ENCODE measurements at regions not wholly inside any gene's neighbourhood (a gene's known extent, or its start where the extent isn't known, plus 50 kb on each side); places are given as distances from the start of the nearest gene placed in this dataset.

- intact Hi-C loops (cut with micrococcal nuclease) = no loop called here
- Mint-ChIP-seq H3K4me1 (no peaks in the 10 kb centered on the region), H3K27ac (no peak overlapping the region), H3K4me3 (no peak overlapping the region), H3K27me3 (no peaks in the 10 kb centered on the region), H3K9me3 (ENCODE audit: insufficient read depth) (peaks cover 2% of the 10 kb centered on the region)
- Histone ChIP-seq H3K27me3 (replicated peaks in 1 of 4; ENCODE audit: control extremely low read depth in 1 of 4, control insufficient read depth in 3 of 4, insufficient read depth in 4 of 4, low read length in 3 of 4) (no peaks in the 10 kb centered on the region), H3K79me2 (ENCODE audit: control insufficient read depth, insufficient read depth, low read length) (no peaks in the 10 kb centered on the region), H3K36me3 (replicated peaks in 1 of 2; ENCODE audit: control extremely low read depth in 1 of 2, control insufficient read depth in 1 of 2, extremely low read depth in 1 of 2, insufficient read depth in 2 of 2, low read length in 1 of 2) (no peaks in the 10 kb centered on the region), H3K4me1 (ENCODE audit: control insufficient read depth in 2 of 2, insufficient read depth in 2 of 2, low read length in 2 of 2) (no peaks in the 10 kb centered on the region), H3K4me3 (ENCODE audit: control extremely low read depth in 1 of 5, extremely low read depth in 1 of 5, insufficient read depth in 1 of 5, low read depth in 2 of 5, low read length in 4 of 5) (no peak overlapping the region), H3K9me3 (ENCODE audit: control extremely low read depth in 1 of 3, control insufficient read depth in 2 of 3, insufficient read depth in 1 of 3, low read length in 2 of 3) (no peaks in the 10 kb centered on the region), H3K9ac (ENCODE audit: low read length) (no peak overlapping the region), H3K27ac (ENCODE audit: low read length in 2 of 2) (no peak overlapping the region), H3K4me2 (replicated peaks; ENCODE audit: low read depth, low read length, poor library complexity, severe bottlenecking) (no peak overlapping the region), H2AFZ (ENCODE audit: insufficient read depth, low read depth, low read length, poor library complexity, severe bottlenecking) (no peak overlapping the region), H4K20me1 (ENCODE audit: control insufficient read depth, insufficient read depth, low read length, poor library complexity, severe bottlenecking) (no peaks in the 10 kb centered on the region)
- 100% methylated on average over 2 of the region's 4 CpGs for WGBS (ENCODE audit: insufficient coverage)
- ATAC-seq (ENCODE audit: low read depth) (no peak), DNase-seq (no peak)
- POLR2A ChIA-PET = no interaction called here
- CTCF ChIA-PET = no interaction called here
- TF ChIP-seq EZH2 (IDR thresholded peaks at IDR 0.05; ENCODE audit: borderline replicate concordance, insufficient read depth, low read depth, low read length, poor library complexity, severe bottlenecking) (no peak), CTCF (IDR thresholded peaks at IDR 0.05) (no peak)
Measured at GRCh38 chr14:27427796-27428195, 830.0 kb upstream of the NOVA1 start.

GRCh38 chr14:27435923-27436670, 838.3 kb upstream of the NOVA1 start:
- peaks cover 0 to 4% (median 0%) of the 10 kb centered on the region in 3 donors for H3K9me3 ChIP-seq (ENCODE audit: control extremely low read depth in 1 of 3, control insufficient read depth in 2 of 3, insufficient read depth in 1 of 3, low read length in 2 of 3)
- H3K9me3 Mint-ChIP-seq (ENCODE audit: insufficient read depth) = peaks cover 3% of the 10 kb centered on the region
- CTCF ChIA-PET = no interaction called here

More at GRCh38 chr14:27435923-27436670, 838.3 kb upstream of the NOVA1 start:
- H3K9ac ChIP-seq (ENCODE audit: low read length) = no peak overlapping the region
- Mint-ChIP-seq H3K4me1 (no peaks in the 10 kb centered on the region), H3K27me3 (no peaks in the 10 kb centered on the region), H3K4me3 (no peak overlapping the region), H3K27ac (no peak overlapping the region)
- ATAC-seq (ENCODE audit: low read depth) (no peak), DNase-seq (no peak)
- no peak overlapping the region for H3K4me2 ChIP-seq (replicated peaks; ENCODE audit: low read depth, low read length, poor library complexity, severe bottlenecking)
- TF ChIP-seq EZH2 (IDR thresholded peaks at IDR 0.05; ENCODE audit: borderline replicate concordance, insufficient read depth, low read depth, low read length, poor library complexity, severe bottlenecking) = no peak
- no peak for TF ChIP-seq CTCF (IDR thresholded peaks at IDR 0.05)
- no peaks in the 10 kb centered on the region for H3K79me2 ChIP-seq (ENCODE audit: control insufficient read depth, insufficient read depth, low read length)
- no peak overlapping the region for H3K4me3 ChIP-seq (ENCODE audit: control extremely low read depth in 1 of 5, extremely low read depth in 1 of 5, insufficient read depth in 1 of 5, low read depth in 2 of 5, low read length in 4 of 5)
- no peak overlapping the region for H3K27ac ChIP-seq (ENCODE audit: low read length in 2 of 2)
- WGBS (ENCODE audit: insufficient coverage) = no CpG with 5 or more reads among the region's 3 CpGs
- H3K4me1 ChIP-seq (ENCODE audit: control insufficient read depth in 2 of 2, insufficient read depth in 2 of 2, low read length in 2 of 2) = no peaks in the 10 kb centered on the region
- intact Hi-C loops (cut with micrococcal nuclease) = no loop called here
- no peaks in the 10 kb centered on the region for H4K20me1 ChIP-seq (ENCODE audit: control insufficient read depth, insufficient read depth, low read length, poor library complexity, severe bottlenecking)
- POLR2A ChIA-PET = no interaction called here
- no peak overlapping the region for H2AFZ ChIP-seq (ENCODE audit: insufficient read depth, low read depth, low read length, poor library complexity, severe bottlenecking)
- H3K36me3 ChIP-seq (replicated peaks in 1 of 2; ENCODE audit: control extremely low read depth in 1 of 2, control insufficient read depth in 1 of 2, extremely low read depth in 1 of 2, insufficient read depth in 2 of 2, low read length in 1 of 2) = no peaks in the 10 kb centered on the region
- H3K27me3 ChIP-seq (replicated peaks in 1 of 4; ENCODE audit: control extremely low read depth in 1 of 4, control insufficient read depth in 3 of 4, insufficient read depth in 4 of 4, low read length in 3 of 4) = no peaks in the 10 kb centered on the region
